Dedifferentiated amniotic fluid mesenchymal stem cell (primary cell): ENCODE measurements at regions not wholly inside any gene's neighbourhood (a gene's known extent, or its start where the extent isn't known, plus 50 kb on each side); places are given as distances from the start of the nearest gene placed in this dataset.

Experiments
- DNase-seq: peaks from one replicate; pipeline ENCODE4 v3.0.0-alpha.2; 2016; ENCODE audit errors: extremely low spot score

- no peak for DNase-seq
Measured at GRCh38 chr9:89721971-89722530, 117.2 kb downstream of the GADD45G start.

GRCh38 chr9:89722712-89723111 lies 117.9 kb downstream of the GADD45G start:
- no peak for DNase-seq

DNA sequence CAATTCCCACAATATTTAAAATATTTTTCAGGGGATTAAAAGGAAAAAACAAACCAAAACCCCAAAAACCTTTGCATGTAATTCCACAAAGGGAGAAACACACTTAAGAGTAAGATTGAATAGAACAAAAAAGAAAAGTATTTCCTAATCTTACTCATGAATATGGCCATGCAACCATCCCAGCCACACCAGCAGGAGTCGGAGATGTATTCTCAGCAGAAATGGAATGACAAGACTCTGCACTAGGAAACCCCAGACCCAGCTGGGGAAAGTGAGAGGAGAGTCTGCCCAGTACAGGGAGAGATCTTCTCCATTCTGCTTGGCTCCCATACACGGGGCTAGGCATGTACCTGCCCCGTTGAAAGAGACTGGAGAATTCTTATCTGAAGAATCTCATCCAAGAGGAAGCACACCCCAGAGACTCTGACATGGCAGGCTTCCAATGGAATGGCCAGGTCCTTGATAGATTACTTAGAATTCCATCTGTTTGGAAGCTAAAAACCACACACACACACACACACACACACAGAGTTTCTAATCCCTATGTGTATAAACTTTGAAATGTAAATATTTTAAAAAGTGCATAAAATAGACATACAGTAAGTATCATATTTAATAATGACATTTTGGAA lies 118.8 kb downstream of the GADD45G start:
- no peak for DNase-seq

DNA sequence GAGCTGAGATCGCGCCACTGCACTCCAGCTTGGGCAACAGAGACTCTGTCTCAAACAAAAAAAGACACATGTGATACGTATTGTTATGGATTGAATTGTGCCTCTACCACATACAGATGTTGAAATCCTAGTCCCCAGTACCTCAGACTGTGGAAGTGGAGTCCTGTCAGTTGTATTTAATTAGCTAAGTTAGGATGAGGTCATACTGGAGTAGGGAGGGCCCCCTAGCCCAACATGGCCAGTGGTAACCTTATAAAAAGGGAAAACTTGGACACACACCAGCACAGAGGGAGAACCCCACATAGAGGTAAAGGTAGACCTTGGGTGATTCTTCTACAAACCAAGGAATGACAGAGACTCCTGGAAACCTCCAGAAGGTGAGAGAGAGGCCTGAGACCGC lies 119.8 kb downstream of the GADD45G start:
- DNase-seq, result no peak

DNA sequence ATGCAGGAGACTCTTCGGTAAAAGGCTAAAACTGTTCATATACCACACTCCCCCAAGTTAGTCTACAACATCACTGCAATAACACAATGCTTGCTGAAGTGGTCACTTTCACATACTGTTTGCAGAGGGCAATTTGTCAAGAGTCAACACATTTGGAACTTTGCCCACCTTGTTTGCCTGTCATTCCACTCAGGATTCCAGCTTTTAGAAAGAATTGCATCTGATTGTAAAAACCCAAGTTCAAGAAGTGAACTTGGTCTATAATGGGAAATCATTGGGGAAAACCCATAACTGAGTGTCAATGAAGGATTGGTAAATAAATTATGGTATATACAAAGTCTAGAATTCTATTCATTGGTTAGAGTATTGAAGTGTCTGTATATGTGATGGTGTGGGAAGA lies 120.5 kb downstream of the GADD45G start:
- DNase-seq, result no peak

DNA sequence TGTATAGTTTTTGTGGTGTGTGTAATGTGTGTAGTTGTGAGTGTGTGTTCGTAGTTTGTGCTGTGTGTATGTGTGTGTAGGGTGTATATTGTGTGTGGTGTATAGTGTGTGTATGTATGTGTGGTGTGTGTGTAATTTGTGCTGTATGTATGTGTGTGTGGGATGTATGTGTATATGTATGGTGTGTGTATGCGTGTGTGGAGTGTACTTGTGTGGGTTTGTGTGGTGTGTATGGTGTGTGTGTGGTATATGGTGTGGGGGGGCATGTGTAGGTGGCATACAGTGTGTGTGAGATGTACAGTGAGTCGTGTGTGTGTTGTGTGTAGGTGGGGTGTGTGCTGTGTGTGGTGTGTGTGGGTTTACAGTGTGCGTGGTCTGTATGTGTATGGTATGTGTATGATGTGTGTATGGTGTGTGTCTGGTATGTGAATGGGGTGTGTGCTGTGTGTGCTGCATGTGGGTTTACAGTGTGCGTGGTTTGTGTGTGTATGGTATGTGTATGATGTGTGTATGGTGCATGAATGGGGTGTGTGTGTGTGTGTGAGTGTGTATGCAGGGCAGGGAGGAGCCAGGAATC lies 125.2 kb downstream of the GADD45G start:
- no peak for DNase-seq

DNA sequence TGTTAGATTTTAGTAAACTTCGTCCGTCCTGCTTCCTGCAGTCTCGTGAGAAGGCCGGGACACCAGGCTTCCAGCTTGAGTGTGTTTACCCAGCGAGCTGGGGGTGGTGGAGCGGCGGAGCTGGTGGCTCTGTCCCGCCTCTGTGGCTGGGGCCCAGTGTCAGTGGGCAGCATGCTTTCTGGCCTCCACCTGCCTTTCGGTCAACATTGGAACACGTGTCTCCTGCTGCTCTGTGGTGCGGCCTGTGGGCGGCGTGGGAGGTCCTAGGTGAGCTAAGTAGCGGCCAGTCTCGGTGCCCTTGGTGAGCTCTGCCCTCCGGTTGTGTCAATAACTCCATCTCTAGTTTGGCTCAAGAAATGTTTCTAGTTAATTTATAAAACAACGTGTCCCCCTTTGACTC lies 125.9 kb downstream of the GADD45G start:
- no peak for DNase-seq

DNA sequence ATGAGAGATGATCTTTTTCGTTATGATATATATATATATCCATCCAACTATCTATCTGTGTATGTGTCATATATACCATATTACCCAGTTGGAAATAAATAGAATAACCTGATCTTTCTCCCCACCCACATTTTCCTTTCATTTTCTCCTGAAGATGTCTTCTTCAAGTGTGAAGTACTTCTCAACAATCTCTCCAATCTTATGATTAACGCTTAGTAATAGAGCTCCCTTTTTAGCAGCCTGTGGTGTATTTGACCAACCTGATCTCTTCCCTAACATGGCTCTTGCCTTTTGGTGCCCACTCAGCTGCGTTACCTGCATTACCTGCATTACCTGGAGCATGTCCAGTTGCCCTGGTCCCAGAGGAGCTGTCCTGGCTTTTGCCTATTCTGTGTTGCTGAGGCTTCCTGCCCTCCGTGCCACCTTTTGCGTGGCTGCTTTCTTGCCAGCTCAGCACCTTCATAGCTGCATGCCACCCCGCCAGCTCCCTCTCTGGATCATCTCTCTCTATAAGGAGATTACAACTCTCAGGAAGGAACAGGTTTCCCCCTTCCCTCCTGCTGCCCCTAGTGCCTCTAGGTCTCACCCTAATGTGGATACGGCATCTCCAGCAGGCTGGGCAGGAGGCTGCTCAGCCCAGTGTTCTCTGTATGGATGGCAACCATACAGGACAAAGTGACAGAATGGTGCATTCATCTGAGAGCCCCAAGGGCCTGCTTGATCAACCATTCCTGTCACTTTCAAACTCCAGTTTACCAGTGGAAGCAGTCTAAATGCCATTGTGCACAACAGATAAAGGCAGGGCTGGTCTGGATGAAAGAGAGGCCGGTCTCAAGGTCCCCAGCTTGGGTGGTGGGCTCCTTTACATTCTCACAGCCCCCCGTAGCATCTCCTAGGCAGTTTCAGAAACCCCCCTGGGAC lies 126.7 kb downstream of the GADD45G start:
- DNase-seq, result no peak

- no peak for DNase-seq
Measured at GRCh38 chr9:89732295-89732938, 127.6 kb downstream of the GADD45G start.

DNA sequence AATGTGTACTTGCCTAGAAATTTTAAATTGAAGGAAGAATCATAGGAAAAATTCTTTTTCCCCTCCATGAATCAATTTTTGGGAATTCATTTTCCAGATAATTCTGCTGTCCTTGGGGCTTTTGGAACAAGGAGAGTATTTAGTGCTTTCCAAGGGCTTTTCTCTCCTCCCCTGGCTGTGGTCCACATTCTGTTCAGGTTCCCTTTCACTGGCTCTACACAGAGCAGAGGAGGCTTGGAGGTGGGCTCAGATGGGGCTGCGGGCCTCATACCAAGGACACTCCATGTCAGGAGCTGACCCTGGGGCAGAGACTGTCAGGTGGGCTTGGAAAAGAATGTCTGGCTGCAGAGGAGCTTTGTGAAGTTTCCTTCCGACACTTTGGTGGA lies 128.1 kb downstream of the GADD45G start:
- DNase-seq, result no peak

DNA sequence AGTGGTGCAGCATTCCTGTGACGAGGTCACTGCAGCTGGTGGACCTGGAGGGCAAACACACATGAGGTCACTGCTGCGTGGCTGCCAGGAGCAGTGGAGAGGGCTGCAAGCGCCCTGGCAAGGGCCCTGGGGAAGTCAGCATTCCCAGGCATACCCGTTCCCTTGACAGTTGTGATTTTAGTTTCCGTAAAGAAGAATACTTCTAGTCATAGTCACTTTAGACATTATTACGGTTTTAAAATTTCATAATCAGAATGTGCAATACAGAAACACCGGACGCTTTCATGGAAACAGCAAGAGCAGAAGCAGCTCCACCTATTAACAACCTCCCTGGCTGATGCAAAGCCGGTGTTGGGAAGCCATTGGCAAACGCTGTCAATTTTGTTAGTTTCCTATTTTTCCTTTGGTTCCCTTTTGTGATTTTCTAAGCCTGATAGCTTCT lies 129.8 kb downstream of the GADD45G start:
- DNase-seq, result no peak

DNA sequence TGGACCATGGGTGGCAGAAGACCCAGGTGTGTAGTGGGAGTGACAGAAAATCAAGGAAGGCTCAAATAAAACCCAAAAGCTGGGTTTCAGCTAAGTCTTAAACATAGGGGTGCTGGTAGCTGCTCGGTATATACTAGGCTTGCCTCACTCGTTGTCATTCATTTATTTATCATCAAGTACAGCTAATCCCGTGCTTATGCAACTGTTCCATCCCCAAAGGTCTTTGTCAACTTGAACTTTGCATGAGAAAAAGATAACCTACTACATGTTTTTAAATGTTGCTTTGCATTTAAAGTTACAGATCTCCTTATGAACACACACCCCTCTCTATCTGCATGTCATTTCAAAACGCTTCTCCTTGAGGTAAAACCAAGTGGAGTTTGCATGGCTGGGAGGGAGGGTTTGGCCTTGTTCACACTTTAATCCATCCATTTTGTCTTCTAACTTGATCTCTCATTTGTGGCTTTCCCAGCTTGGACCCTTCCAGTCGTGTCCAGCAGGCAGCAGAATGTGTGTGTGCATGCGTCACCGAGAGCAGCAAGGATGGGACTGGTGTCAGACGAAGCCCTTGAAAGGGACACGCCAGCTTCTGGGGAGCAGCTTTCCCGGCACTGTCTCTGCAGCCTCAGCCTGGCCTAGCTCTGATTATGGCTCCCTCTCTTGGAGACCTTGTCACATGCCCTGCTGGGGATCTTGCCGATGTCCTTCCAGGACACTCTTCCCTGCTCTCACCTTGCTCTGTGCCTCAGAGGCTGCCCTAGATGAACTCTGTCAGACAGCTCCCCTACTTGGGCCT lies 133.5 kb downstream of the GADD45G start:
- DNase-seq, result no peak

DNA sequence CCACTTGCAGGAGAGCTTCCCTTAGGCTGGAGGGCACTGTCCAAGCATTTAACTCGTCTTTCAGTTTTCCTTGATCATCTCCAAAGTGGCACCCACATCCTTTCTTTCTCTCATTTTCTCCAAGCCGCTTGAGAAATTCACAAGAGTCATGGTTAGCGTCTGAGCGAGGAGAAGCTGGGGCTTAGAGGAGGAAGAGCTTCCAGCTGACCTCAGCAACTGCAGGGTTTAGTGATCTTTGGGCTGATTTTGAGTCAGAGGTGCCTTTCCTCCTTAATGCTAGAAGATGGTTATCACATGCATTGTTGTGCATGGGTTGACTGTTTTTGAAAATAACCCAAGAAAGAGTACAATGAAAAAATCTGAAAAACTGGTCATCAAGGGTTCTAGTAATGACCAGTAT lies 134.7 kb downstream of the GADD45G start:
- DNase-seq, result no peak

DNA sequence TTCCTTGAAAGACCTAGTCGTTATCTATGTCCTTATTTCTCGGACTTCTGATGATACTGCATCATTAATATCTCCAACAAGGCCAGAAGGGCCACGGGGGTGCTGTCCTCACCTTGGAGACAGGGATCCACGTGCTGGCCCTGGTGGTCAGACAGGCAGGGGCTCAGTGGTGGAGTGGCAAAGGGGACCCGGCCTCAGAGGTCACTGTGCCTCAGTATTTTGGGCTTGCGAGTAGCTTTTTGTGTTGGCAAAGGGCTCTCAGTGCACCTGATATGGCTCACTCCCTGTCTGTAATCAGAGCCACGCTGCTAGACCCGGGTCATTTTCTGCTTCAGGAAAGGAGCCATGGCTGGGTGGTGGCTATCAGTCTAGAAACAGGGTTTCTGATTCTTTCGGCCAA lies 135.1 kb downstream of the GADD45G start:
- DNase-seq, result no peak

- no peak for DNase-seq
Measured at GRCh38 chr9:89740722-89741121, 135.9 kb downstream of the GADD45G start.

DNA sequence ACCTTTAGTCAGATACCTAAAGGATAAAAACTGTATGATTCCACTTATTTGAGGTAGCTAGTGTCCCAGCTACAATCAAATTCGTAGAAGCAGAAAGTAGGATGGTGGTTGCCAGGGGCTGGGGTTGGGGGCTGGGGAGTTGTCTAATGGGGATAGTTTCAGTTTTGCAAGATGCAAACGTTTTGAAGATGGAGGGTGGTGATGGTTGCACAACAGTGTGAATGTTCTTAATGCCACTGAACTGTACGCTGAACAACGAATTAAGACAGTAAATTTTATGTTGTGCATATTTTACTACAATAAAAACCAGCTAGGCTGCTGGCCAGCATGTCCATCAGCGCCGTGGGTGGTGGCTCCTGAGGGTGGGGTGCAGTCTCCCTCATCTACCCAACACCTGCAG lies 137.8 kb downstream of the GADD45G start:
- no peak for DNase-seq

GRCh38 chr9:89743216-89743572 lies 138.4 kb downstream of the GADD45G start:
- DNase-seq, result no peak

GRCh38 chr9:89743573-89744254 lies 138.9 kb downstream of the GADD45G start:
- DNase-seq, result no peak

- DNase-seq, result no peak
Measured at GRCh38 chr9:89744255-89744648, 139.4 kb downstream of the GADD45G start.

DNA sequence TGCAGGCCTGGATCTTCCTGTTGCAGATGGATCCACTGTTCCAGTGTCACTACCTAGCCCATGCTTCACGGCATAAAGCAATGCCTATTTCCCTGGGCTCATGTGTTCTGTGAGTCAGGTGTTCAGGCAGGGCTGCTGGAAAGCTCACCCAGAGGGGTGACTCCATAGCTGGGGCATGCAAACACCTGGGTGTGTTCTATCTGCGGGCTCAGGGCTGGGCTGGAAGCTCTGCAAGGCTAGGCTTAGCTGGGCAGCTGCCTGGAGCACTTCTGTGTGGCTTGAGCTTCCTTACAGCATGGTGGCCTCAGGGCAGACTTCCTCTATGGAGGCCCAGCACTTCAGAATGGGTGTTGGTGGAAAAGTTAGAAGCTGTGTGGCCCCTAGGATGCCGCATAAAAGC lies 139.9 kb downstream of the GADD45G start:
- no peak for DNase-seq
